ENCODE measurements at regions not wholly inside any gene's neighbourhood (a gene's known extent, or its start where the extent isn't known, plus 50 kb on each side); places are given as distances from the start of the nearest gene placed in this dataset.

- TF ChIP-seq CTCF (IDR thresholded peaks at IDR 0.05) (no peak), POLR2A (IDR thresholded peaks at IDR 0.05) (no peak)
Observed at GRCh38 chr20:51935003-51935358, 132.7 kb upstream of the SALL4 start.

Measured in lower leg skin (tissue), 3 donors.